ENCODE measurements at regions not wholly inside any gene's neighbourhood (a gene's known extent, or its start where the extent isn't known, plus 50 kb on each side); places are given as distances from the start of the nearest gene placed in this dataset.

DNA sequence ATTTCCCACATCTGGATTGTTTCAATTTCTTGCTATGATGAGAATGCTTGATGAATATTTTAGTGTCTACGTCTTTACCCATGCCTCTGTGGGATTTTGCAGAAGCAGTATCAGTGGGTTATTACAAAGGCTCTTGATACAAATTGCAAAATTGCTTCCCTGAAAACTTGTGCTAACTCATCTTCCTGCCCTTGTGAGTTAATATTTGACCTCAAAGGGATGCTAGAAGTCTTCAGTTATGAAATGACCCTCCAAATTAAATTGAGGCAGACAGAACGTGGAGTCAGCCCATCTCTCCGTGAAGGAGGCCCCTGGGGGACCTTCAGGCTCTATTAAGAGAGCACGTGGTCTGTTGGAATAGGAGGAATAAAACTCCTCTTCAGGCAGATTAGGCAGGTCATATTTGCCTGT is 239.2 kb upstream of the HS6ST1 start:
- TF ChIP-seq, protein P1, sequence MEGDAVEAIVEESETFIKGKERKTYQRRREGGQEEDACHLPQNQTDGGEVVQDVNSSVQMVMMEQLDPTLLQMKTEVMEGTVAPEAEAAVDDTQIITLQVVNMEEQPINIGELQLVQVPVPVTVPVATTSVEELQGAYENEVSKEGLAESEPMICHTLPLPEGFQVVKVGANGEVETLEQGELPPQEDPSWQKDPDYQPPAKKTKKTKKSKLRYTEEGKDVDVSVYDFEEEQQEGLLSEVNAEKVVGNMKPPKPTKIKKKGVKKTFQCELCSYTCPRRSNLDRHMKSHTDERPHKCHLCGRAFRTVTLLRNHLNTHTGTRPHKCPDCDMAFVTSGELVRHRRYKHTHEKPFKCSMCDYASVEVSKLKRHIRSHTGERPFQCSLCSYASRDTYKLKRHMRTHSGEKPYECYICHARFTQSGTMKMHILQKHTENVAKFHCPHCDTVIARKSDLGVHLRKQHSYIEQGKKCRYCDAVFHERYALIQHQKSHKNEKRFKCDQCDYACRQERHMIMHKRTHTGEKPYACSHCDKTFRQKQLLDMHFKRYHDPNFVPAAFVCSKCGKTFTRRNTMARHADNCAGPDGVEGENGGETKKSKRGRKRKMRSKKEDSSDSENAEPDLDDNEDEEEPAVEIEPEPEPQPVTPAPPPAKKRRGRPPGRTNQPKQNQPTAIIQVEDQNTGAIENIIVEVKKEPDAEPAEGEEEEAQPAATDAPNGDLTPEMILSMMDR (conservative IDR thresholded peaks at IDR 0.05) = no peak
- no peak for TF ChIP-seq EZH2 (IDR thresholded peaks at IDR 0.05; ENCODE audit: low read depth)
